Left lung (tissue), 4 donors: ENCODE measurements at regions not wholly inside any gene's neighbourhood (a gene's known extent, or its start where the extent isn't known, plus 50 kb on each side); places are given as distances from the start of the nearest gene placed in this dataset.

ENCODE experiments used
- ATAC-seq: fragments of 200-7000 bp; cut with Tn5 transposase; one replicate; pipeline ENCODE4 v1.9.1; 2020; ENCODE audit warnings: moderate library complexity
- DNase-seq, 4 donors: peaks; one replicate each; pipeline ENCODE4 v3.0.0-alpha.2; 2013 to 2020
- H3K27ac ChIP-seq, 2 donors: fragments of 200-600 bp; sonication (generic) in 1 of 2; one replicate each; pipeline versions ENCODE4 v1.5.0 to v1.8.0; 2020 to 2021
- H3K27me3 ChIP-seq, 2 donors: fragments of 200-600 bp; sonication (generic) in 1 of 2; one replicate each; pipeline versions ENCODE4 v1.5.0 to v1.8.0; 2020 to 2021
- H3K36me3 ChIP-seq, 2 donors: fragments of 200-600 bp; sonication (generic) in 1 of 2; one replicate each; pipeline versions ENCODE4 v1.5.0 to v1.8.0; 2020 to 2021
- H3K4me1 ChIP-seq, 2 donors: fragments of 200-600 bp; one replicate each; pipeline ENCODE4 v1.8.0; 2021
- H3K4me3 ChIP-seq, 2 donors: fragments of 200-600 bp; sonication (generic) in 1 of 2; one replicate each; pipeline versions ENCODE4 v1.5.0 to v1.8.0; 2020 to 2021; ENCODE audit warnings: mild to moderate bottlenecking in 1 of 2
- H3K9me3 ChIP-seq, 2 donors: fragments of 200-600 bp; sonication (generic) in 1 of 2; one replicate each; pipeline versions ENCODE4 v1.5.0 to v1.8.0; 2020 to 2021
- CTCF ChIP-seq, 2 donors: fragments of 200-600 bp; sonication (generic) in 1 of 2; IDR thresholded peaks; one replicate each; pipeline versions ENCODE4 v1.5.0 to v1.8.0; 2021; ENCODE audit warnings: antibody characterized with exemption in 2 of 2
- intact Hi-C, 2 donors: fragments of 100-400 bp; cut with DNase I; formaldehyde crosslinking; loops; one replicate each; pipeline versions ENCODE4 v1.11.2 to v1.14.2; 2022
- donor health status: DM: no; HTN: yes; CAD: no.
- donor health status: DM: no; HTN: no; CAD: no.

GRCh38 chr18:66734451-66734850, 130.6 kb upstream of the CDH19 start:
- DNase-seq: no peak
- Histone ChIP-seq H3K4me3 (no peak overlapping the region), H3K9me3 (peaks cover 0 to 2% of the 10 kb centered on the region in 2 donors), H3K27me3 (no peaks in the 10 kb centered on the region), H3K36me3 (no peaks in the 10 kb centered on the region), H3K27ac (no peak overlapping the region), H3K4me1 (no peaks in the 10 kb centered on the region)
- no peak for ATAC-seq
- intact Hi-C loops: no loop called here
- no peak for TF ChIP-seq CTCF (IDR thresholded peaks at IDR 0.05)

- TF ChIP-seq CTCF (IDR thresholded peaks at IDR 0.05): no peak
- intact Hi-C loops: no loop called here
- H3K27me3 ChIP-seq: no peaks in the 10 kb centered on the region
- H3K27ac ChIP-seq: no peak overlapping the region
- H3K4me3 ChIP-seq: no peak overlapping the region
- DNase-seq (no peak), ATAC-seq (no peak)
- no peaks in the 10 kb centered on the region for H3K9me3 ChIP-seq
- no peaks in the 10 kb centered on the region for H3K4me1 ChIP-seq
- no peaks in the 10 kb centered on the region for H3K36me3 ChIP-seq
Observed at GRCh38 chr18:66731890-66732289, 128.0 kb upstream of the CDH19 start.

- Histone ChIP-seq H3K4me1 (no peaks in the 10 kb centered on the region), H3K27ac (no peak overlapping the region), H3K27me3 (no peaks in the 10 kb centered on the region), H3K36me3 (no peaks in the 10 kb centered on the region), H3K4me3 (no peak overlapping the region), H3K9me3 (no peaks in the 10 kb centered on the region)
- DNase-seq: no peak
- no peak for ATAC-seq
- intact Hi-C loops: no loop called here
- no peak for TF ChIP-seq CTCF (IDR thresholded peaks at IDR 0.05)
Observed at GRCh38 chr18:66729442-66730239, 125.8 kb upstream of the CDH19 start.

GRCh38 chr18:66728951-66729350, 125.1 kb upstream of the CDH19 start:
- Histone ChIP-seq H3K27ac (no peak overlapping the region), H3K4me1 (no peaks in the 10 kb centered on the region), H3K9me3 (no peaks in the 10 kb centered on the region), H3K36me3 (no peaks in the 10 kb centered on the region), H3K27me3 (no peaks in the 10 kb centered on the region), H3K4me3 (no peak overlapping the region)
- TF ChIP-seq CTCF (IDR thresholded peaks at IDR 0.05): no peak
- no peak for DNase-seq
- ATAC-seq: no peak
- intact Hi-C loops: no loop called here

GRCh38 chr18:66727991-66728390, 124.1 kb upstream of the CDH19 start:
- Histone ChIP-seq H3K27ac (no peak overlapping the region), H3K36me3 (no peaks in the 10 kb centered on the region), H3K4me3 (no peak overlapping the region), H3K27me3 (no peaks in the 10 kb centered on the region), H3K9me3 (no peaks in the 10 kb centered on the region), H3K4me1 (no peaks in the 10 kb centered on the region)
- no peak for TF ChIP-seq CTCF (IDR thresholded peaks at IDR 0.05)
- no peak for DNase-seq
- no peak for ATAC-seq
- intact Hi-C loops: no loop called here
